IPS-NIHi11 (cell line): ENCODE measurements at regions not wholly inside any gene's neighbourhood (a gene's known extent, or its start where the extent isn't known, plus 50 kb on each side); places are given as distances from the start of the nearest gene placed in this dataset.

ENCODE experiments used
- DNase-seq: peaks from one replicate; pipeline ENCODE4 v3.0.0; 2012; ENCODE audit warnings: mixed read lengths, low spot score

- DNase-seq = no peak
Measured at GRCh38 chr17:77905766-77906165, 52.7 kb upstream of the TNRC6C start.

GRCh38 chr17:77906377-77906871, 52.1 kb upstream of the TNRC6C start:
- DNase-seq = no peak

- DNase-seq = no peak
Measured at GRCh38 chr17:77907497-77908461, 50.7 kb upstream of the TNRC6C start.

- no peak for DNase-seq
Measured at GRCh38 chr17:77908501-77908900, 50.0 kb upstream of the TNRC6C start.
